ENCODE measurements at regions not wholly inside any gene's neighbourhood (a gene's known extent, or its start where the extent isn't known, plus 50 kb on each side); places are given as distances from the start of the nearest gene placed in this dataset.

GRCh38 chr1:80113168-80114038 lies 1106.9 kb upstream of the ADGRL4 start:
- Histone ChIP-seq H3K9me2 (ENCODE audit: low read depth, low read length) (no peaks in the 10 kb centered on the region), H3K4me1 (ENCODE audit: insufficient read depth, low read length, severe bottlenecking) (no peaks in the 10 kb centered on the region), H3K36me3 (ENCODE audit: insufficient read depth, low read length) (no peaks in the 10 kb centered on the region), H3F3A (ENCODE audit: insufficient read depth, low read length) (no peaks in the 10 kb centered on the region), H3K79me2 (ENCODE audit: insufficient read depth, low read length) (no peaks in the 10 kb centered on the region), H3K27ac (ENCODE audit: low read depth, low read length, poor library complexity, severe bottlenecking) (no peak overlapping the region), H2AFZ (ENCODE audit: low read length) (no peak overlapping the region), H3K4me3 (ENCODE audit: low read depth, low read length, poor library complexity, severe bottlenecking) (no peak overlapping the region), H3K9me3 (ENCODE audit: low read length) (0 out of 2 replicates have a peak, but pooled peaks cover 3% of the 10 kb centered on the region), H3K4me2 (ENCODE audit: low read length) (no peak overlapping the region), H3K9ac (ENCODE audit: low read length) (no peak overlapping the region), H3K27me3 (ENCODE audit: insufficient read depth, low read length) (no peaks in the 10 kb centered on the region), H4K20me1 (ENCODE audit: insufficient read depth, low read length) (no peaks in the 10 kb centered on the region)
- no peak for TF ChIP-seq EZH2 (IDR thresholded peaks at IDR 0.05; ENCODE audit: borderline replicate concordance, low read length)
- TF ChIP-seq CTCF (IDR thresholded peaks at IDR 0.05; ENCODE audit: low read length) = no peak

GRCh38 chr1:80101159-80101558 lies 1094.6 kb upstream of the ADGRL4 start:
- Histone ChIP-seq H3K4me1 (ENCODE audit: insufficient read depth, low read length, severe bottlenecking) (no peaks in the 10 kb centered on the region), H3K9me3 (ENCODE audit: low read length) (no peaks in the 10 kb centered on the region), H3K4me2 (ENCODE audit: low read length) (no peak overlapping the region), H3K9ac (ENCODE audit: low read length) (no peak overlapping the region), H3K36me3 (ENCODE audit: insufficient read depth, low read length) (no peaks in the 10 kb centered on the region), H4K20me1 (ENCODE audit: insufficient read depth, low read length) (no peaks in the 10 kb centered on the region), H3K79me2 (ENCODE audit: insufficient read depth, low read length) (no peaks in the 10 kb centered on the region), H3F3A (ENCODE audit: insufficient read depth, low read length) (no peaks in the 10 kb centered on the region), H3K9me2 (ENCODE audit: low read depth, low read length) (no peaks in the 10 kb centered on the region), H3K27me3 (ENCODE audit: insufficient read depth, low read length) (no peaks in the 10 kb centered on the region), H3K27ac (ENCODE audit: low read depth, low read length, poor library complexity, severe bottlenecking) (no peak overlapping the region), H3K4me3 (ENCODE audit: low read depth, low read length, poor library complexity, severe bottlenecking) (no peak overlapping the region), H2AFZ (ENCODE audit: low read length) (no peak overlapping the region)
- TF ChIP-seq CTCF (IDR thresholded peaks at IDR 0.05; ENCODE audit: low read length) (no peak), EZH2 (IDR thresholded peaks at IDR 0.05; ENCODE audit: borderline replicate concordance, low read length) (no peak)

- Histone ChIP-seq H3K4me3 (ENCODE audit: low read depth, low read length, poor library complexity, severe bottlenecking) (no peak overlapping the region), H2AFZ (ENCODE audit: low read length) (no peak overlapping the region), H3F3A (ENCODE audit: insufficient read depth, low read length) (no peaks in the 10 kb centered on the region), H3K9ac (ENCODE audit: low read length) (no peak overlapping the region), H3K79me2 (ENCODE audit: insufficient read depth, low read length) (no peaks in the 10 kb centered on the region), H3K27me3 (ENCODE audit: insufficient read depth, low read length) (no peaks in the 10 kb centered on the region), H4K20me1 (ENCODE audit: insufficient read depth, low read length) (no peaks in the 10 kb centered on the region), H3K4me2 (ENCODE audit: low read length) (no peak overlapping the region), H3K4me1 (ENCODE audit: insufficient read depth, low read length, severe bottlenecking) (no peaks in the 10 kb centered on the region), H3K36me3 (ENCODE audit: insufficient read depth, low read length) (no peaks in the 10 kb centered on the region), H3K9me3 (ENCODE audit: low read length) (no peaks in the 10 kb centered on the region), H3K9me2 (ENCODE audit: low read depth, low read length) (no peaks in the 10 kb centered on the region), H3K27ac (ENCODE audit: low read depth, low read length, poor library complexity, severe bottlenecking) (no peak overlapping the region)
- TF ChIP-seq EZH2 (IDR thresholded peaks at IDR 0.05; ENCODE audit: borderline replicate concordance, low read length) (no peak), CTCF (IDR thresholded peaks at IDR 0.05; ENCODE audit: low read length) (no peak)
These were observed 1093.2 kb upstream of the ADGRL4 start for GRCh38 chr1:80099713-80100112.
